ENCODE measurements at regions not wholly inside any gene's neighbourhood (a gene's known extent, or its start where the extent isn't known, plus 50 kb on each side); places are given as distances from the start of the nearest gene placed in this dataset.

DNA sequence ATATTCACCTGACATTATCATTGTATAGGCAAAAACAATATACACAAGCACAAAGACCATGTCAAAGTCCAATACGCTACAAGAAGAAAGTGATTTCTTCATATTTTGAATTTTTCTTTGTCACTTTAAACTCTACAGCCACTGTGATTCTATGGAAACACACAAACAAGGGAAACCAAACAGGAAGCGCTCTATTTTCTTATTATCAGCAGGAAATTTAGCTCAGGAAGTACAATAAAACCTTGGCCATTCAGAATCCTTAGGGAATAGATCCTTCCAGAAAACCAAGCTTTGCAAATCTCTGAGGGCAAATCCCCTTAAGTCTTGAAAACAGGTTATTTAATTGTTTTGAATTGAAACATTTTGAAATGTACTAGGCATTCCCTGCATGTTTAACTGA is 336.2 kb downstream of the EPHA4 start:
- intact Hi-C loops (cut with DNase I) = no loop called here
- Histone ChIP-seq H3K4me1 (ENCODE audit: control insufficient read depth in 2 of 3, insufficient read depth in 2 of 3, low read depth in 1 of 3, low read length in 3 of 3) (peaks cover 0 to 2% (median 0%) of the 10 kb centered on the region in 3 donors), H3K27ac (ENCODE audit: low read depth in 2 of 2, low read length in 2 of 2) (peak overlapping the region in 1 of 2 donors; percentile 1), H3K27me3 (ENCODE audit: control insufficient read depth, insufficient read depth, low read length) (no peaks in the 10 kb centered on the region), H3K36me3 (ENCODE audit: control insufficient read depth in 2 of 3, insufficient read depth in 3 of 3, low read length in 3 of 3) (no peaks in the 10 kb centered on the region), H3K9ac (ENCODE audit: low read length in 3 of 3) (no peak overlapping the region), H3K9me3 (ENCODE audit: control insufficient read depth in 2 of 3, insufficient read depth in 1 of 3, low read length in 3 of 3) (no peaks in the 10 kb centered on the region), H3K4me3 (ENCODE audit: low read length in 3 of 3) (no peak overlapping the region)
- peak in 2 of 5 donors; percentile 26 to 77 for DNase-seq
- no peak for TF ChIP-seq CTCF (IDR thresholded peaks at IDR 0.05; ENCODE audit: borderline replicate concordance, extremely low read depth, insufficient read depth)
- FAIRE-seq = no peak

- intact Hi-C loops (cut with DNase I) = no loop called here
- Histone ChIP-seq H3K27ac (ENCODE audit: low read depth in 2 of 2, low read length in 2 of 2) (no peak overlapping the region), H3K9ac (ENCODE audit: low read length in 3 of 3) (no peak overlapping the region), H3K4me1 (ENCODE audit: control insufficient read depth in 2 of 3, insufficient read depth in 2 of 3, low read depth in 1 of 3, low read length in 3 of 3) (peaks cover 0 to 2% (median 0%) of the 10 kb centered on the region in 3 donors), H3K4me3 (ENCODE audit: low read length in 3 of 3) (no peak overlapping the region), H3K27me3 (ENCODE audit: control insufficient read depth, insufficient read depth, low read length) (no peaks in the 10 kb centered on the region), H3K9me3 (ENCODE audit: control insufficient read depth in 2 of 3, insufficient read depth in 1 of 3, low read length in 3 of 3) (no peaks in the 10 kb centered on the region), H3K36me3 (ENCODE audit: control insufficient read depth in 2 of 3, insufficient read depth in 3 of 3, low read length in 3 of 3) (no peaks in the 10 kb centered on the region)
- TF ChIP-seq CTCF (IDR thresholded peaks at IDR 0.05; ENCODE audit: borderline replicate concordance, extremely low read depth, insufficient read depth) = no peak
- FAIRE-seq (no peak), DNase-seq (no peak)
Observed at GRCh38 chr2:221241072-221241471, 331.0 kb downstream of the EPHA4 start.

DNA sequence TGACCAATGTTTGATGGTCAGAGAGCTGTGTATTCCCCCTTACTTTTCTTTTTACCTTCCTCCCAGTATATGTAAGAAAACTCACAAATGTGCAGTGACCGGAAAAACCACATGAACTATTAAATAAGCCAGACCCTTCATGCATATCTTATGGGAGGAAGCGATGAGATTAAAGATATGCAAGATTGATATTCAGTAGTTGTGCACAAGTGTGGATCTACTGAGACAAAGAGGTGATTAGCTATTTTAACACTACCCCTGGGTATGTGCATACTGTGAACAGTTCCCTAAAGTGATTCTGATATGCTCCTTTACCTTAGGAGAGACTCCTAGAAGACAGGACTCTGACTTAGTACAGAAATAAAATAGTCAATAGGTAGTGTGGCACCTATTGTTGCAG is 328.3 kb downstream of the EPHA4 start:
- no peak overlapping the region for H3K27ac ChIP-seq (ENCODE audit: low read depth in 2 of 2, low read length in 2 of 2)
- peak in 1 of 5 donors; percentile 11 for DNase-seq
- no peaks in the 10 kb centered on the region for H3K4me1 ChIP-seq (ENCODE audit: control insufficient read depth in 2 of 3, insufficient read depth in 2 of 3, low read depth in 1 of 3, low read length in 3 of 3)
- no peaks in the 10 kb centered on the region for H3K9me3 ChIP-seq (ENCODE audit: control insufficient read depth in 2 of 3, insufficient read depth in 1 of 3, low read length in 3 of 3)
- no peak overlapping the region for H3K9ac ChIP-seq (ENCODE audit: low read length in 3 of 3)
- no peak for TF ChIP-seq CTCF (IDR thresholded peaks at IDR 0.05; ENCODE audit: borderline replicate concordance, extremely low read depth, insufficient read depth)
- no peak overlapping the region for H3K4me3 ChIP-seq (ENCODE audit: low read length in 3 of 3)
- FAIRE-seq = no peak
- H3K36me3 ChIP-seq (ENCODE audit: control insufficient read depth in 2 of 3, insufficient read depth in 3 of 3, low read length in 3 of 3) = no peaks in the 10 kb centered on the region
- H3K27me3 ChIP-seq (ENCODE audit: control insufficient read depth, insufficient read depth, low read length) = no peaks in the 10 kb centered on the region
- intact Hi-C loops (cut with DNase I) = no loop called here

- no peak for TF ChIP-seq CTCF (IDR thresholded peaks at IDR 0.05; ENCODE audit: borderline replicate concordance, extremely low read depth, insufficient read depth)
- Histone ChIP-seq H3K9ac (ENCODE audit: low read length in 3 of 3) (no peak overlapping the region), H3K36me3 (ENCODE audit: control insufficient read depth in 2 of 3, insufficient read depth in 3 of 3, low read length in 3 of 3) (no peaks in the 10 kb centered on the region), H3K4me3 (ENCODE audit: low read length in 3 of 3) (no peak overlapping the region), H3K4me1 (ENCODE audit: control insufficient read depth in 2 of 3, insufficient read depth in 2 of 3, low read depth in 1 of 3, low read length in 3 of 3) (no peaks in the 10 kb centered on the region), H3K27ac (ENCODE audit: low read depth in 2 of 2, low read length in 2 of 2) (no peak overlapping the region), H3K9me3 (ENCODE audit: control insufficient read depth in 2 of 3, insufficient read depth in 1 of 3, low read length in 3 of 3) (no peaks in the 10 kb centered on the region), H3K27me3 (ENCODE audit: control insufficient read depth, insufficient read depth, low read length) (no peaks in the 10 kb centered on the region)
- no peak for DNase-seq
- no peak for FAIRE-seq
- intact Hi-C loops (cut with DNase I) = no loop called here
Observed at GRCh38 chr2:221245045-221245444, 327.1 kb downstream of the EPHA4 start.

Data from kidney (tissue), 13 donors.